Parathyroid adenoma (tissue), 2 donors: ENCODE measurements at regions not wholly inside any gene's neighbourhood (a gene's known extent, or its start where the extent isn't known, plus 50 kb on each side); places are given as distances from the start of the nearest gene placed in this dataset.

Experiments
- H2AFZ ChIP-seq: fragments of 300-600 bp; sonication (generic); one replicate; pipeline ENCODE4 v1.7.0; 2017; ENCODE audit warnings: antibody characterized with exemption, mild to moderate bottlenecking
- H3K27ac ChIP-seq: fragments of 300-600 bp; sonication (generic); one replicate; pipeline ENCODE4 v1.7.0; 2017
- H3K27me3 ChIP-seq: fragments of 300-600 bp; sonication (generic); one replicate; pipeline ENCODE4 v1.7.0; 2017; ENCODE audit warnings: low read length; ENCODE audit not compliant: control insufficient read depth, insufficient read depth
- H3K36me3 ChIP-seq: fragments of 300-600 bp; sonication (generic); one replicate; pipeline ENCODE4 v1.7.0; 2017; ENCODE audit warnings: low read length; ENCODE audit not compliant: control insufficient read depth, insufficient read depth
- H3K4me1 ChIP-seq: fragments of 300-600 bp; sonication (generic); one replicate; pipeline ENCODE4 v1.7.0; 2017; ENCODE audit warnings: control low read depth
- H3K4me2 ChIP-seq: fragments of 300-600 bp; sonication (generic); one replicate; pipeline ENCODE4 v1.7.0; 2017; ENCODE audit warnings: low read length
- H3K4me3 ChIP-seq: fragments of 300-600 bp; sonication (generic); one replicate; pipeline ENCODE4 v1.7.0; 2017; ENCODE audit warnings: low read depth, low read length
- H3K79me2 ChIP-seq: fragments of 300-600 bp; sonication (generic); one replicate; pipeline ENCODE4 v1.7.0; 2017; ENCODE audit warnings: control low read depth
- H3K9ac ChIP-seq: fragments of 300-600 bp; sonication (generic); one replicate; pipeline ENCODE4 v1.7.0; 2017; ENCODE audit warnings: mild to moderate bottlenecking
- H3K9me3 ChIP-seq: fragments of 300-600 bp; sonication (generic); one replicate; pipeline ENCODE4 v1.7.0; 2017; ENCODE audit warnings: low read length; ENCODE audit not compliant: control insufficient read depth
- TF ChIP-seq, protein P1 (sequence below): fragments of 300-600 bp; sonication (generic); IDR thresholded peaks from one replicate; pipeline ENCODE4 v1.7.0; 2017; ENCODE audit warnings: antibody characterized with exemption, mild to moderate bottlenecking
- donor health status: primary hyperparathyroidism.

DNA sequence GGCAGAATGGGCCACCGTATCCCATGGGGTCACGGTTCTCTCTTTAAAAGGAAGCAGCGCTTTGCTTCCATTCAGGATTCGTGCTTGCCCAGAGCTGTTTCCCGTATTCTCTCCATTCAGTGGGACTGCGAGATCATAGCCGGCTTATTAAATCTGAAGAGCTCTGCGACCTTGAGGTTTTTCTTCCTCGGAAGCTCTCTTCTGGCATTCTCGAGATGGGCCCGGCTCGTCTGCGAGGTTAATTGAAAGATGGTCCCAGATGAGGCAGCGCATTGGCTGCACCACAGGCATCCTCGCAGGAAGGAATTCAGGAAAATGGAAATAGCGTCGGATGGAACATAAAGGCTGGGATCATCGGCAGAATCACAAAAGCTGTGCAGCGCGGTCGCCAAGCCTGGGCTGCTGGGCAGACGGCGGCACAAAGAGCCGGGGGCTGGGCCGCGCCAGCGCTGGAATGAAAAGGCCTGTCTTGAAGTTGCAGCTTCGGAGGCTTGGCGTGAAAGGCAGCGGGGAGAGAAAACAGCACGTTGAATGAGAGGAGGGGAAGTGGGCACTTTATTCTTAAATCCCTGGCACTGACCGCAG lies 236.2 kb downstream of the IRX2 start:
- TF ChIP-seq, protein P1, sequence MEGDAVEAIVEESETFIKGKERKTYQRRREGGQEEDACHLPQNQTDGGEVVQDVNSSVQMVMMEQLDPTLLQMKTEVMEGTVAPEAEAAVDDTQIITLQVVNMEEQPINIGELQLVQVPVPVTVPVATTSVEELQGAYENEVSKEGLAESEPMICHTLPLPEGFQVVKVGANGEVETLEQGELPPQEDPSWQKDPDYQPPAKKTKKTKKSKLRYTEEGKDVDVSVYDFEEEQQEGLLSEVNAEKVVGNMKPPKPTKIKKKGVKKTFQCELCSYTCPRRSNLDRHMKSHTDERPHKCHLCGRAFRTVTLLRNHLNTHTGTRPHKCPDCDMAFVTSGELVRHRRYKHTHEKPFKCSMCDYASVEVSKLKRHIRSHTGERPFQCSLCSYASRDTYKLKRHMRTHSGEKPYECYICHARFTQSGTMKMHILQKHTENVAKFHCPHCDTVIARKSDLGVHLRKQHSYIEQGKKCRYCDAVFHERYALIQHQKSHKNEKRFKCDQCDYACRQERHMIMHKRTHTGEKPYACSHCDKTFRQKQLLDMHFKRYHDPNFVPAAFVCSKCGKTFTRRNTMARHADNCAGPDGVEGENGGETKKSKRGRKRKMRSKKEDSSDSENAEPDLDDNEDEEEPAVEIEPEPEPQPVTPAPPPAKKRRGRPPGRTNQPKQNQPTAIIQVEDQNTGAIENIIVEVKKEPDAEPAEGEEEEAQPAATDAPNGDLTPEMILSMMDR, result no peak
- no peak overlapping the region for H3K27ac ChIP-seq
- no peaks in the 10 kb centered on the region for H3K79me2 ChIP-seq
- no peak overlapping the region for H3K4me3 ChIP-seq
- no peak overlapping the region for H3K4me2 ChIP-seq
- no peak overlapping the region for H2AFZ ChIP-seq
- no peaks in the 10 kb centered on the region for H3K36me3 ChIP-seq
- H3K9ac ChIP-seq, result no peak overlapping the region
- H3K4me1 ChIP-seq, result no peaks in the 10 kb centered on the region
- no peaks in the 10 kb centered on the region for H3K27me3 ChIP-seq
- no peaks in the 10 kb centered on the region for H3K9me3 ChIP-seq

DNA sequence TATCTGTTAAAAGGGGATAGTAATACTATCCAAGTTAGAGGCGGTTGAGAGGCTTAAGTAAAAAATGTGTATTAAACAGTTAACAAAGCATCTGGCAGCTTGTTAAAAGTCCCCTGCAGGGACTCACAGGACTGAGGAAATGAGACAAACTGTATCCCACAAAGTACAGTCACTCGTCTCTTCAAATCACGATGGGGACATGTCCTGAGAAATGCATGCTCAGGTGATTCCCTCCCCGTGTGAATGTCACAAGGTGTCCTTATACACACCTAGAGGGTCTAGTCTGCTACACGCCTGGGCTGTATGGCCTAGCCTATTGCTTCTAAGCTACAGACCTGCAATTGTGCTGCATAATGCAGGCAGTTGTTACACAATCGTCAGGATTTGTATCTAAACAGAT lies 237.0 kb downstream of the IRX2 start:
- Histone ChIP-seq H3K4me3 (no peak overlapping the region), H3K4me1 (no peaks in the 10 kb centered on the region), H3K4me2 (no peak overlapping the region), H2AFZ (no peak overlapping the region), H3K27me3 (no peaks in the 10 kb centered on the region), H3K79me2 (no peaks in the 10 kb centered on the region), H3K36me3 (no peaks in the 10 kb centered on the region), H3K9ac (no peak overlapping the region), H3K27ac (no peak overlapping the region), H3K9me3 (no peaks in the 10 kb centered on the region)
- TF ChIP-seq, protein P1, result no peak

DNA sequence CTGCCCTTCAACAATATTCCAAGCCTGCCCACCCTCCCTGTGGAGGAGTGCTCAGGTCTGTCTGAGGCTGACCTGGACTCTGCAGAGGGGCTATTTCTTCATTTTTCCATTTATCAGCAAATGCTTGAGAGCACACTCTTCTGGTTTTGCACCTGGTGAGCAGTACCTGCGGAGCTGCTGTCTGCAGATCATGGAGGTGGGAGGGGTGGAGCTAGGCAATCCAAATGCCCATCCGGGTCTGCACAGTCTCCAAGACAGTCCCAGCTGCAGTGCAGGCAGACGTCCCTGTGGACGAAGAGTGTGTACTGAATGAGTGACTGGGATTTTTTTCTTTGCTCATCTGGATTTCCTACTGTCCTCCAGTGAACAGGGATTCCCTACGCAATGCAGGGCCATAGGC lies 239.8 kb downstream of the IRX2 start:
- no peaks in the 10 kb centered on the region for H3K27me3 ChIP-seq
- no peaks in the 10 kb centered on the region for H3K4me1 ChIP-seq
- no peaks in the 10 kb centered on the region for H3K9me3 ChIP-seq
- no peak overlapping the region for H3K4me2 ChIP-seq
- TF ChIP-seq, protein P1, result no peak
- no peak overlapping the region for H3K27ac ChIP-seq
- no peak overlapping the region for H3K4me3 ChIP-seq
- no peak overlapping the region for H3K9ac ChIP-seq
- no peaks in the 10 kb centered on the region for H3K36me3 ChIP-seq
- no peak overlapping the region for H2AFZ ChIP-seq
- no peaks in the 10 kb centered on the region for H3K79me2 ChIP-seq

DNA sequence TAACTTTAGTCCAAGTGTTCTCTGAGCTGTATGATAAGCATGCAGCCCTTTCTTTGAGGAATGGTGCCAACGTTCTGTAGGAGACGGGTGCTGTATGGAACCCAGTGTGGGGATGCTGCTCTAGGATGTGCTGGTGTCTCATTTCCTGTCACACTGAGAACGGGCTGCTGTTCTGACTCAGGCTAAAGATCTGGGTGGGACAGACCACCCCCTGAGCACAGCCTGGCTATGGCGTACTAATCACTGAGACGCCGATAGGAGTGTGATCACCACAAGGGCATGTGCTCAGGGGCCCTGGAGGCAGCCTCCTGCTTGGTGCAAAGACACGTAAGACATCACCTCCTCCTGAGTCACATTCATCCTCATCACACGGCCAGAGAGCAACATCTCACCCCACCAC lies 240.4 kb downstream of the IRX2 start:
- H3K79me2 ChIP-seq, result no peaks in the 10 kb centered on the region
- TF ChIP-seq, protein P1, result no peak
- H3K9ac ChIP-seq, result no peak overlapping the region
- no peaks in the 10 kb centered on the region for H3K4me1 ChIP-seq
- H3K9me3 ChIP-seq, result no peaks in the 10 kb centered on the region
- no peaks in the 10 kb centered on the region for H3K36me3 ChIP-seq
- H2AFZ ChIP-seq, result no peak overlapping the region
- no peak overlapping the region for H3K4me3 ChIP-seq
- no peak overlapping the region for H3K27ac ChIP-seq
- no peaks in the 10 kb centered on the region for H3K27me3 ChIP-seq
- H3K4me2 ChIP-seq, result no peak overlapping the region

DNA sequence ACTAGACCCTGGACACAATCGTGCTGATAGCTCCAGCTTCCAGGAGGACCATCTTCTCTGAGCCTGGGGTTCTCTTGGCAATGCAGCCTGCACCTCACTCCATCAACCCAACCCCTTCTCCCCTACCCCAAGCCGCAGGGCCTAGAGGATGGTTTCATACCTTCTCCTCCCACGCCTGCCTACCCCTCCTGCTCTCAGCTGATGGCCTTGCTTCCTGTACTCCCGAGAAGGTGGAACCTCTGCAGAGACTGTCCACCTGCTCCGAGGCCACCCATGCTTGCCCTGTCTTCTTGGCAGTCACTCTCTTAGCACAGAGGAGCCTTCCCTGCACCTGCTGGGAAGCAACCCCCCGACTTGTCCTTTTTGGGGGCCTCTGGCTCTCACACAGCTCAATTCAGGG lies 241.9 kb downstream of the IRX2 start:
- H3K4me2 ChIP-seq, result no peak overlapping the region
- H2AFZ ChIP-seq, result no peak overlapping the region
- H3K36me3 ChIP-seq, result no peaks in the 10 kb centered on the region
- H3K9ac ChIP-seq, result no peak overlapping the region
- no peaks in the 10 kb centered on the region for H3K27me3 ChIP-seq
- H3K4me1 ChIP-seq, result no peaks in the 10 kb centered on the region
- TF ChIP-seq, protein P1, result no peak
- no peaks in the 10 kb centered on the region for H3K79me2 ChIP-seq
- H3K9me3 ChIP-seq, result no peaks in the 10 kb centered on the region
- no peak overlapping the region for H3K4me3 ChIP-seq
- no peak overlapping the region for H3K27ac ChIP-seq
